Activated CD4-positive, alpha-beta T cell treated with anti-CD3 and anti-CD28 coated beads, Interleukin-10, Interleukin-2, amounts not matched to agents 100 ng/mL and 50 ng/mL, durations not matched to agents 16 hours and 8 hours (primary cell): ENCODE measurements at regions not wholly inside any gene's neighbourhood (a gene's known extent, or its start where the extent isn't known, plus 50 kb on each side); places are given as distances from the start of the nearest gene placed in this dataset.
A peak's percentile ranks its signal among the peaks of the same experiment; 100 is the strongest.
"Not testable (repeated sequence)": the region's sequence is repeated elsewhere in the genome, so short reads cannot be mapped to it uniquely, and the experiment has no call there.

Experiments
- DNase-seq: peaks from one replicate; pipeline ENCODE4 v3.0.0-alpha.2; 2020

DNA sequence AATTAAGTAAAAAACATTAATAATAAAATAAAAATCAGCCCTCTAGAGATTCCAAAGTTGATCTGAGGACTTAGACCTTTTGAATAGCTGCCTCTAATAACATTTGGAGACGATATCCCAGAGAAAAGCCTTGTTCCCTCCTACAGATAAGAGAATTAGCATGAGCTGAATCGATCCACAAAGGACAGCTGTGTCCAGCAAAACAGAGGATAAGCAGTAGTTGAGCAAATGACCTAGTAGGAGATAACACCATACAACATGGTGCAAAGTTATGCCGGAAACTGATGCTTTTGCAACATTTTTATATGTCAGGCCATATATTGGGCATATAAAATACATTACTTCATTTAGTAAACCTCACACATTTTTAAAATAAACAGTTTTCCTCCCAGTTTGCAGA, 212.2 kb upstream of the PRR16 start:
- no peak for DNase-seq

DNA sequence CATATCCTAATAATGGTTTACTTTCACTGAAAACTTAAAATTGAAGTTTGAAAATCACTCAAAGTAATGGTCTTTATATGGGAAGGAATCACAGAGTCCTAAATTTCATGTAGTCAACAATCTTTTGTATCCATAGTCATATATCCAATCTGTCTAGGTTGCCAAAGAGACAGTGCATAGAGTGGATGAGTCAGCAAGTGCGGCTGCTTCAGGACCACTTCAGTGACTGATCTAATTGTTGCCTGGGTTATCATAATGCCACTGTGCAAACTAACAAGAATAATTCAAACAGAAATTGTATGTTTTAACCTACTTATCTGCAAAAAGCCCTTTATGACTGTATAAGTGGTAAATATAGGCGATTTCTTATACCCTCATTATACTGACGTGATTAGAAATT, 211.3 kb upstream of the PRR16 start:
- DNase-seq: no peak

DNA sequence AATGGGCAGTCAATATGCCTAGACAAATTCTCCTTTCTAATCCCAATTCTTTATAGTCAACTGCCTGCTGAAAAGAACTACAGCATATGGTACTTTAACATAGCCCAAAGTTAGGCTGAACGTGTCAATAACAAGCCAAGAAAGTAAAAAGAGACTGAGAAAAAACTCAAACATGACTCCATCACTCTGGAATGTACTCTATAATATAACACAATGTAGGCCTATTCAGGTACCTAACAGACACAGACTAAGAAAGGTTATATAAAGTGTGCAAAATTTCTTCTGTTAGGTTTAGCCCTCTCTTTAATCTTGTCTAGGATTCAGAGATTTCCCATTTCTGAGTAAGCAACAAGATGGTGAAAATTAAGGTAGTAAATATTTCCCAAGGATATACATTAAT, 209.7 kb upstream of the PRR16 start:
- DNase-seq: no peak

DNA sequence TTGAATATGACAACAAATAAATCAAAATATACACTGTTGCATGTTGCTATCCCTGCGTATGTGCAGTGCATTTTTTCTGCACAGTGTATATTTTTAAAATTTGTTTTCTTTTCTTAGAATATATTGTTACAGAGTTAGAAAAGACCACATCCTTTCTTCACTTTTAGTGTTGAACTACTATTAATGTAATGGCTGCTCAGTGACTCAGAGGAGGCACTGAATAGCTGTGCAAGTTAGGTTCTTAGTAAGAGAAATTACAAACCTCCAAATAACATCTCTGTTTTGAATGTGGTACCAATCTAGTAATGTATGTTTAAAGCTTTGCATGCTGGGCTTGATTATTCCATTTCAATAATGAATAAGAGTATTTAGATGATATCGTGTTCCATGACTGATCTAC, 208.9 kb upstream of the PRR16 start:
- DNase-seq: peak; percentile 0

DNA sequence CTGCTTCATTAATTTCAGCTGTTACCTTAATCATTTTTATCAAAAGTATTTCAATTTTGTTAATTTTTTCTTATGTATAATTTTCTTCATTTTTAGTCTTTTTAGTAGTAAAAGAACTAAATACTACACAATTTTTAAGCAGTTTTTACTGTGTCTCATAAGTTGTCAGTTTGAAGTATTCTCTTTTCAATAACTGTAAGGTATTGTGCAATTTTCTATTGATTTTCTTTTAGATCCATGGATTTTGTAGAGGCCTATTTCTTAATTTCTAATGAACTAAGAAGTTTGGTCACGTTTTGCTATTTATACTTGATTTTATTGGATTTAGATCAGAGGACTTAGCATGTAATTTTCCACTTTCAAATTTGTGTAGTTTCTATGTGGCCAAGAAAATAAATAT, 207.7 kb upstream of the PRR16 start:
- DNase-seq: no peak

DNA sequence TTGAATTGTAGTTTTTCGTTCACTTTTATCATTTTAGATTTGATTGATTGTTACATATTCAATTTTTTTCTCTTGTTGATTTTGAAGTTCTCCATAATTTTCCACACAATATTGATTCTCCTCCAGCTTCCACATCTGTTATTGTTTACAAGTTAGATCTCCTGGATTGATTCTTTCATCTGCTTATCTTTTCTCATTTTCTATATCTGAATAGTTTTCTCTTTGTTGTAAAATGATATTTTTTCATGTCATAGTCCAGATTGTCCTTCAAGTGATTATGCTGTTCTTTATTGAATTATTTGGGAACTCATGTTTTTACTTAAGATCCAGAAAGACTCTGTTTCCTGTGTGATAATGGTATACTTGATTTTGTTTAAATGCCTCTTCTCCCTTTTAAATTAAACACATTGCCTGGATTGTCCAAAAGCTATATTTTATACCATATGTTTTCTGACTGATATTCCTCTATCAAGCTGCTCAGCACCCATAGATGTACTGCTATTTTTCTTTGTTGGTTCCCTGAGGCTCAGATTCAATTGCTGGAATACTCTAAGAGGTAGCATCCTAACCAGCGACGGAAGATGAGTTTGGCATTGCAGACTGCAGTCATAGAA, 206.6 kb upstream of the PRR16 start:
- DNase-seq: no peak

DNA sequence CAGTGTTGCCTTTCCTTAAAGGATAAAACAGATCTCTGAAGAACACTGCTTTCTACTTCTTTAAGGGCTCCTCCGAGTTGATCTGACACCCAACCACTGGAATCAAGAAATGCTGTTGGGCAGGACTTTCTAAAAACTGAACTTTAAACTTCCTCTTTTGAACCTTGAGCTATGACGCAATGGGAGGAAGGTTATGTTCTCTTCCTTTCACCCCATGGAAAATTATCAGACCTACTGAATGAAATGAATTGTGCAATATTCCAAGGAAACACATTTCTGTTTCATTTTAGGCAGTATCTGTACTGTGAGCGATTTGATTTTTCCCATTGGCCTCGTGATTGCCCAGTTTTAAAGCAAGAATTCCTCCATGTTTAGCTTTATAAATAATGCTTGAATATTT, 206.0 kb upstream of the PRR16 start:
- no peak for DNase-seq

DNA sequence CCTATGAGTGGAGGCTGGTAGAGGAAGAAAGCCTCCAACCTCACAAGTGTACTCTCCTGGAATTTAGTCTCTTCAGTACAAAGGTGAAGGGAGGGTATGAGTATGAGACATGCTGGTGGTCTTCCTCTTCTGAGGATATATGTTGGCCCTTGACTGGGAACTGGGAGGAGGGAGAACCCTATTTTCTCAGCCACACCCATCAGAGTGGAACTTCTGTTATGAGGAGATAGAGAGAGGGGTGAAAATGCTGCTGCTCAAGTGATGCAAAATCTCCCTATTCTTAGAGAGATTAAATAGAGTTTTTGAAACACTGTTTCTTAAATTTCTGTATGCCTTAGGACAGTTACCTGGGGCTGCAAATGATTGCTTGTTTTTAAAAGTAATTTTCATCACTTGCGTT, 203.4 kb upstream of the PRR16 start:
- DNase-seq: no peak

DNA sequence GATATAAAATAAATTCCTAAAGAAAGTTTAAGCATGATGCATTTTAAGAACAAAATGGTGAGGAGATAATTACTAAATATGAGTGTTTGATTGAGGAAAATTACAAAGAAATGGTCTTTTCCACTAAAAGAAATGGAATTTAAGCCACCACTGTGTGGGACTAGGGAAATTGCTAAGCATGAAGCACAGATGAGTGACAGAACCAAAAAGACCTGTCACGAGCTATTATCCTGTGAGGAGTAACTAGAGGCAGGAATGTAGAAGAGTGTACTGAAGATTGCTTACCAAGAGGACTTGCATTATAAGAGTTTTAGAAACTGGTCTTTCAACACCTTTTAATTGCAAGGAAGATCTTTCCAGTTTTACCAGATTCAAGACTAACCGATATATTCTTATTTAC, 193.6 kb upstream of the PRR16 start:
- DNase-seq: no peak

DNA sequence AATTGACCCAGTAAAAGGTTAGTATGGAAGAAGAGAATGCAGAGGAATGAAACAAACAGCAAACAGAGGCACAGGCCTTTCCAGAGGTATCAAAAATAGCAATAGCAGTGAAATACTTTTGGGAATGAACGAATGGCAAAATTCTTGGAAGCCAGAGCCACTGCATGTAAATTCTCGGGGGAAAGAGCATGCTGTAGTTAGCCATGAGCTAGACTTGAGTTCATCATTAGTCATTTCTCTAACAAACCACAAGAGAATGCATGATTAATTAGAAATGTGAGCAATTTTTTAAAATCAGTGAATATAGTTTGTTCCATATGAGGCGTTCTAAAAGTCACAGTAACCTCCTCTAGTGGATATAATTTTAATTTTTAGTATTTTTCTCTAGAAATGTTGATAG, 170.3 kb upstream of the PRR16 start:
- no peak for DNase-seq

DNA sequence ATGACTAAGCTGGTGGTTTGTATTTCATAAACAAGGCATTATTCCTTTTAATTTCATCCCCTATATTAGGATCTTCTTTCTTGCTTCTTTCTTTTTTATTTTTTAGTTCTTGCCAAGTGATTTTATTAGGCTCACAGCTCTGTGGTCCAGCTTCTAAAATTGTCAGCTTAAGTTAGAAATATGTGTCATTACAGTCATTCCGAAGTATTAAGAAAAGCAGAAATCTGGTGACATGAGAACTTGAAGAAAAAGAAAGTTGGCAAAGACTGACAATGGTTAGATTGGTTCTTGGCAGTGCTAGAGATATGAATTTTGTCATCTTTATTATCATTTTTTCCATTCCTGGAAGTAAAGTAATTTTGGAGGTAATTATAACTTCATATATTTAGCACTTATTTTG, 166.5 kb upstream of the PRR16 start:
- DNase-seq: no peak

DNA sequence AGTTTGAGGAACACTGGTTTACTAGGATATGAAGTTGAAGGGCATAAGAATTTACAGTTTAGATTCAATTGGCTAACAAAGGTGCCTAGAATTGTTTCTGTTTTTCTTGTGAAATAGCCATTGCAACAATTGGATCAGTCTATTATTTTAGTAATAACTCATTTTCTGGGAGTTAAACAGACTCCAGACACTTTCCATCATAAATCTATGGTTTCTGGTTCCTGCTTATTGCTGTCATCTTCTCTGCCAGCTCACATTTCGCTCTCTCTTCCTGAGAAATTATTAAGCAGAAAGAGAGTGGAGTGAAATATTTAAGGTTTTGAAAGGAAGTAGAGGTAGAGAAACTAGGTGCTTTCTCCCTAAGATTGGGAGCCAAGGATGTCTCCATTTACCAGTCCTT, 165.1 kb upstream of the PRR16 start:
- no peak for DNase-seq

DNA sequence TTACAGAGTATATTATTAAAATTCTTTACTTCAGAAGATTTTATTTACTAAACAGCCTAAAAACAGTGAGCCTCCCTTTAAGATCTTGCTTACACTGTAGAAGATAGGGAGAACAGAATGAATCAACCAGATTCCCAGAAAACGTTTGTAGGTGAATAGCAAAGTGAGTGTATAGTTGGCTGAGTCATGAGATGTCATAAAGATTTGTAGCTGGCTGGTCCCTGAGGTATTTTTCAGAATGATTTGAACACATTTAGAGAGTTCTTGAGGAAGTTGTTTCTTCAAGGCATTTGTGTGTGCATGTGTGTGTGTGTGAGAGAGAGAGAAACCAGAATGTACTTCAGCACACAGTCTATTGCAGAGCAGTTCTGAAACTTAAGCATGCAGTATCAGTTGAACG, 159.4 kb upstream of the PRR16 start:
- peak; percentile 3 for DNase-seq

DNA sequence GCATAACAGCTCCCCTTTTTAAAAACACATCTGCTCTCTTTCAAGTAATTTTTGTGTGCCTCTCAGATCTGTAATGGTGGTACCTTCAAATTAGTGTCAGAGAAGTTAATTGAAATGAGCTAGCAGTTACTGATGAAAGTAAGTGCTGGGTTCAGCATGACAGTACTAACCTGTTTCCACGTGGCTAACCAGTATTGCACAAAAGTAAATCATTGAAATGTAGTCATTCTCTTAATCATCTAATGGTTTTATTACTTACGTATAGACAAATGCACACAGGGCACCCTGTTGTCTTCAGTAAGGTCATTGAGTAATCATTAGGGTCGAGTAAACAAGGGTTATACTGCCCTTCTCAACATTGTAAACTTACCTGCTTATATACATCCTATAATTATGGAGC, 157.8 kb upstream of the PRR16 start:
- DNase-seq: no peak

DNA sequence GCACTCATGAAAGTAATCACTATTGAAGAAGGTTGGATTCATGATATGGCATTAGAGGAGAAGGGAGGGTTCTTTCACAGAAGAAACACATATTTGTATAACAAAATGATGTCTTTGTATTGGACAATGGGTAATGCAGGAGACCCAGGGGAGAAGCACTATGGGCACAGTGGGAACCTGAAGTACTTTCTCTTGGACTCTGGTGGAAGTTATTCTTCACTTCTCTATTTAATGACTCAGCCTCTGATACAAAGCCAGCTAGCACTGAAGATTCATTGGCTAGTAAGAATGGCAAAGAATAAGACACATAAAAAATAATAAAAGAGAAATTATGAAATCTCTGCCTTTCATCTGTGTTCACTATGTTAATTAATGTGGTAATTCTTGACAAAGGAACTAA, 149.9 kb upstream of the PRR16 start:
- DNase-seq: no peak

DNA sequence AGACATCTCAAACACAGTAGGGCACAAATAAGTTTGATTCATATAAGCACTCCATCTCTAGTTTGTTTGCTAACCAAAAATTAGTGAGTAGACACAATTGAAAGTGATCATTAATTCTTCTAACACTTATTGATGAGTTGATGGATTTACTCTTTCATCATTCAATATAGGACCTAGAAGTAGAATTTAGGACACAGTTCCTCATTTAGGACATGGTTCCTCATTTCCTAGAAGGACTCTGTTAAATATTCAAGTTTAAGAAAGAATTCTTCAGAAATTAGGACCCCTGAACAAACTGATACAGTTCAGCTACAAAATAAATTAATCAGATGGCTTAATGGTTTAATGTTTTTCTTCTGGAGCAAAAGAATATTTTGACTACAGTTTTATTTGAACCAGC, 143.5 kb upstream of the PRR16 start:
- DNase-seq: no peak

DNA sequence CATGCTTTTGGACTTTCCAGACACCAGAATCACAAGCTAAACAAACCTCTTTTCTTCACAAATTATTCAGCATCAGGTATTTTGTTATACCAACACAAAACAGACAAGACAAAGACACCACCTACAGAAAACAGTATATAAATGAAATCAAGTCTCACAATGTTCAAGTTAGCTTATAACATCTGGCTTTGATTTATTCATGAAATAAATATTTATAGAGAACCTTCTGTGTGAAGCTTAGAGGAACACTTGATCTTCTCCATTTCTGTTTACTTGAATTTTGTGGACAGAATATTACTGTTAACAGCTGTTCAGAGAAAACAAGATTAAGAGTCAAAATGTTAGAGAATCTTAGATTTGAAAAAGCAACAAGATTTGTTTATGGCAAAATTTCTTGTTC, 137.4 kb upstream of the PRR16 start:
- no peak for DNase-seq

DNA sequence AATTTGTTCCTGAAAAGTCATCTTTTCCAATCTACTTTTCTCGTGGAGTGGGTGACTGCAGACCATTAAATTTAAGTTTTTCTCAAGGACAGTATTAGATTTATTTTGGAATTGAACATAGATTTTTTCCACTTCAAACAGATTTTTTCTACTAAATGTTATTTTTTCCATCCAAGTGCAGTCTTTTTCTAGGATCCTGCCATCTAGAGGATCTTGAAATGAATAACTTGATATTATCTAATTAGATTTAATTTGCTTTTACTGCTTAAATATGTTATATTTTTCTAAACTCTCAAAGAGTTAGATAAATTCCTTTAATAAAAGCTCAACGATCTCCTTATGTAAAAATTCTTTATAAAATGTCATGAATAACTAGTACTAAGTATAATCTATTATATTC, 136.9 kb upstream of the PRR16 start:
- DNase-seq: no peak

DNA sequence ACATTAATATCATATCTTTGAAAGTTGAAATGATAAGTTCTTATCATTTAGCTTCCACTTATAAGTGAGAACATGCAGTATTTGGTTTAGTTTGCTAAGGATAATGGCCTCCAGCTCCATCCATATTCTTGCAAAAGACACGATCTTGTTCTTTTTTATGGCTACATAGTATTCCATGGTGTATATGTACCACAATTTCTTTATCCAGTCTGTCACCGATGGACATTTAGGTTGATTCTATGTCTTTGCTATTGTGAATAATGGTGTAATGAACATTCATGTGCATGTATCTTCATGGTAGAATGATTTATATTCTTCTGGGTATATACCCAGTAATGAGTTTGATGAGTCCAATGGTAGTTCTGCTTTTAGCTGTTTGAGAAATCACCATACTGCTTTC, 135.0 kb upstream of the PRR16 start:
- DNase-seq: no peak

DNA sequence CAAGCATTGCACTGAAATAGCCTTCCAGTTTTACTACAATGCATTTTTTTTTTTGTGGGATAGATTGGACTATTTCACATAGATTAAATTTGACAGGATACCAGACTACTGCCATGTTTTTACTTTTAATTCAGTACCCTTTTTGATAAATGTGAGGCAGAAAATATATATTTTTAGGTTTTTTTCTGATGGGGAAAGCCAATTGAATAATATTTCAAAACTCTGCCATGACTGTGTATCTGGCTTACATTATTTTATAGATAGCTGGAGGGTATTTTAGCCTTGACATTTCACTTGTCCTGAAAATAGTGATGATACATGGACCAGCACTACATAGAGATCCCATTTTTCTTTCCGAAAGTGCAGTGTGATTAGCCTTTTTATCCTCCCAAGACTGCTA, 133.5 kb upstream of the PRR16 start:
- DNase-seq: no peak

DNA sequence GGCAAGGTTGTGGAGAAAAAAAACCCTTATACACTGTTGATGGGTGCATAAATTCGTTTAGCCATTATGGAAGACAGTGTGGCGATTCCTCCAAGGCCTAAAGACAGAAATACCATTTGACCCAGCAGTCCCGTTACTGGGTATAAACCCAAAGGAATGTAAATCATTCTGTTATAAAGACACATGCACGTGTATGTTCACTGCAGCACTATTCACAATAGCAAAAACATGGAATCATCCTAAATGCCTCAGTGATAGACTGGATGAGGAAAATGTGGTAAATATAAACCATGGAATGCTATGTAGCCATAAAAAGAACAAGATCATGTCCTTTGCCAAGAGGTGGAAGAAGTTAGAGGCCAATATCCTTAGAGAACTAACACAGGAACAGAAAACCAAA, 119.9 kb upstream of the PRR16 start:
- no peak for DNase-seq

DNA sequence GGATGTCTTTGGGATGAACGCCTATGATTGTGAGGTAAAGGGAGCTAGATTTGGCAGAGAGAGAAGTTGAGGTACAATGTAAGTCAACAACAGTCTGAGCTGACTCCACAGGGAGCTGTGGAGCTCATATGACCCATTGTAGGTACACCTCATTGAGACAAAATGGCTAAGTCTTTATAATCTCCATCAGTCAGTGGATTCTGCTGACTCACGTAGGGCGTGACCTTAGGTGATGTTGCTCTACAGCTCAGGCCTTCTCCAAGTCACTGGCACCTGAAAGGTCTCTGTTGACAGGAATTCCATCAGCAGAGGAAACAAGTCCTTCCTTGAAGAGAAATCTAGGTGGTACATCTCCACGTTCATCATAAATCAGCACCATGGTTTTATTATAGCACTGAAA, 118.2 kb upstream of the PRR16 start:
- no peak for DNase-seq

DNA sequence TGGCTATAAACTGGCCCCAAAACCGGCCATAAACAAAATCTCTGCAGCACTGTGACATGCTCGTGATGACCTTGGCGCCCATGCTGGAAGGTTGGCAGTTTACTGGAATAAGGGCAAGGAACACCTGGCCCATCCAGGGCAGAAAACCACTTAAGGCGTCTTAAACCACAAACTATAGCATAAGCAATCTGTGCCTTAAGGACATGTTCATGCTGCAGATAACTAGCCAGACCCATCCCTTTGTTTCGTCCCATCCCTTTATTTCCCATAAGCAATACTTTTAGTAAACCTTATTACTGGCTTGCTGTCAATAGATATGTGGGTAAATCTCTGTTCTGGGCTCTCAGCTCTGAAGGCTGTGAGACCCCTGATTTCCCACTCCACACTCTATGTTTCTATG, 113.0 kb upstream of the PRR16 start:
- DNase-seq: not testable (repeated sequence)

DNA sequence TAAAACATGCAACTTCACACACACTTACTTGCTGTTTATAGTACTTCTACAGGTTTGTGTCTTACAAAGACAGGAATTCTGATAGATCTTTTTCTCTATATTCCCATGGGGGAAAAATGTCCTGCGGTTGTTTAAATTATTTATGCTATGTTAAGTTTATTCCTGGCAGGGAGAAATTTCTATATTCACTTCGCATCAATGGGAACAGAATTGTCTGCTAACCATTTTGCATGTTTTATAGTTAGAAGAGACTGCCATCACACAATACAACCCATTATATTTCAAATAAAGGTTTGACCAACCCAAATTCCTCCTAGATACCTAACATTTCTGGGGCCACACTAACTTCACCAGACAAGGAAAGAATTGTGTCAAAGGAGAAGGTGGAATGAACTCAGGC, 110.0 kb upstream of the PRR16 start:
- no peak for DNase-seq

DNA sequence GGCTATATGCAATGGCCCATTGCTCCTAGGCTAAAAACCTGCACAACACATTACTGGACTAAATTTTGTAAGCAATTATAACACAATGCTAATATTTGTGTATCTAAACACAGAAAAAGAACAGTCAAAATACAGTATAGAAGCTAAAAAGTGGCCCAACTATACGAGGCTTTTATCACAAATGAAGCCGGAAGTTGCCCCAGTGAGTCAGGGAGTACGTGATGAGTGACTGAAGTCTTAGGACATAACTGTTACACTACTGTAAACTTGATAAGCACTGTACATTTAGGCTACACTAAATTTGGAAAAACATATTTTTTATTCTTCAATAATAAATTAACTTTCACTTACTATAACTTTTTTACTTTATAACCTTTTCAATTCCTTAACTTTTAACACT, 105.2 kb upstream of the PRR16 start:
- no peak for DNase-seq

DNA sequence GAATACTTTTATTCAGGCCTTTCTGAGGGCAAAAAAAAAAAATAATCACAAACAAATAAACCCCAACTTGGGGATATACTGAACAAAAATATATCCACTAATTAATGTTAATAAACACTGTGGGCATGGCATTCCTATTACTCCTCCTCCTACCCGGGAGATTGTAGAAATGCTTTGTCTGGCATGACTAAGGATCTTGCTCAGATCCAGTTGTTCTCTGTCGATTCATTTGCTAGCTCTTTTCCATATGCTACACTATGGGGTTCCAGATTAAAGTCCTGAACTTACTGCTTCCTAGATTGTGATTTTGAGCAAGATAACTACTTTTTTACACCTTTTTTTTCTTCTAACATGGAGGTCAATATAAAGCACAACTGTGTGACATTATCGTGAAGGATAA, 102.2 kb upstream of the PRR16 start:
- no peak for DNase-seq
